SK-N-SH treated with all-trans-retinoic acid at 6 μM for 48 hours (cell line): ENCODE measurements at regions not wholly inside any gene's neighbourhood (a gene's known extent, or its start where the extent isn't known, plus 50 kb on each side); places are given as distances from the start of the nearest gene placed in this dataset.

Source experiments
- ATAC-seq: fragments of 200-7000 bp; cut with Tn5 transposase; 3 replicates; pipeline ENCODE4 v1.9.1; 2020; ENCODE audit warnings: mild to moderate bottlenecking, moderate library complexity
- ARNTL ChIP-seq: fragments of 450-650 bp; formaldehyde crosslinking; IDR thresholded peaks from 2 replicates; pipeline ENCODE4 v1.5.0; 2020; ENCODE audit warnings: low read depth, mild to moderate bottlenecking, moderate library complexity, borderline replicate concordance
- BACH2 ChIP-seq: fragments of 250-450 bp; sonication (Bioruptor Pico); IDR thresholded peaks from 2 replicates; pipeline ENCODE4 v1.9.0; 2021; ENCODE audit warnings: mild to moderate bottlenecking, borderline replicate concordance
- CSDC2 ChIP-seq: fragments of 250-450 bp; sonication (Bioruptor Pico); IDR thresholded peaks from 2 replicates; pipeline ENCODE4 v1.5.0; 2020; ENCODE audit warnings: mild to moderate bottlenecking, moderate library complexity
- ESRRG ChIP-seq: fragments of 250-450 bp; sonication (Bioruptor Pico); IDR thresholded peaks from 2 replicates; pipeline ENCODE4 v1.6.1; 2021; ENCODE audit warnings: mild to moderate bottlenecking
- GLIS3 ChIP-seq: fragments of 250-450 bp; sonication (Bioruptor Pico); IDR thresholded peaks from 2 replicates; pipeline ENCODE4 v1.5.0; 2020; ENCODE audit warnings: mild to moderate bottlenecking, moderate library complexity
- ISL1 ChIP-seq: fragments of 250-450 bp; sonication (Bioruptor Pico); IDR thresholded peaks from 2 replicates; pipeline ENCODE4 v2.1.2; 2022; ENCODE audit warnings: mild to moderate bottlenecking, moderate library complexity
- OSR1 ChIP-seq: fragments of 250-450 bp; sonication (Bioruptor Pico); IDR thresholded peaks from 2 replicates; pipeline ENCODE4 v1.8.0; 2022; ENCODE audit warnings: moderate library complexity, mild to moderate bottlenecking, inconsistent platforms
- PPARA ChIP-seq: fragments of 250-450 bp; sonication (Bioruptor Pico); IDR thresholded peaks from 2 replicates; pipeline ENCODE4 v1.5.0; 2020; ENCODE audit warnings: mild to moderate bottlenecking, borderline replicate concordance
- RARB ChIP-seq: fragments of 250-450 bp; sonication (Bioruptor Pico); IDR thresholded peaks from 2 replicates; pipeline ENCODE4 v1.8.0; 2021; ENCODE audit warnings: mild to moderate bottlenecking, moderate library complexity
- SNAI2 ChIP-seq: fragments of 250-450 bp; sonication (Bioruptor Pico); IDR thresholded peaks from 2 replicates; pipeline ENCODE4 v1.5.0; 2020; ENCODE audit warnings: mild to moderate bottlenecking, moderate library complexity
- TCF4 ChIP-seq: fragments of 250-450 bp; sonication (Bioruptor Pico); IDR thresholded peaks from 2 replicates; pipeline ENCODE4 v1.8.0; 2021; ENCODE audit warnings: mild to moderate bottlenecking, moderate library complexity, borderline replicate concordance
- TOX ChIP-seq: fragments of 250-450 bp; sonication (Bioruptor Pico); IDR thresholded peaks from 2 replicates; pipeline ENCODE4 v1.8.0; 2021; ENCODE audit warnings: mild to moderate bottlenecking, moderate library complexity, borderline replicate concordance
- ZC3H10 ChIP-seq: fragments of 250-450 bp; sonication (Bioruptor Pico); IDR thresholded peaks from 2 replicates; pipeline ENCODE4 v1.5.1; 2021; ENCODE audit warnings: mild to moderate bottlenecking, moderate library complexity
- ZFP3 ChIP-seq: fragments of 250-450 bp; sonication (Bioruptor Pico); IDR thresholded peaks from 2 replicates; pipeline ENCODE4 v1.5.0; 2020; ENCODE audit warnings: mild to moderate bottlenecking, moderate library complexity
- ZNF565 ChIP-seq: fragments of 450-650 bp; formaldehyde crosslinking; conservative IDR thresholded peaks from 2 replicates; pipeline ENCODE4 v1.5.0; 2020; ENCODE audit warnings: low read depth, mild to moderate bottlenecking, moderate library complexity
- ZNF70 ChIP-seq: fragments of 450-650 bp; formaldehyde crosslinking; IDR thresholded peaks from 2 replicates; pipeline ENCODE4 v1.5.0; 2020; ENCODE audit warnings: mild to moderate bottlenecking, moderate library complexity
- ZNF8 ChIP-seq: fragments of 450-650 bp; formaldehyde crosslinking; IDR thresholded peaks from 2 replicates; pipeline ENCODE4 v1.5.0; 2020; ENCODE audit warnings: mild to moderate bottlenecking, moderate library complexity
- TF ChIP-seq, protein P1 (sequence below): fragments of 250-450 bp; sonication (Bioruptor Pico); IDR thresholded peaks from 2 replicates; pipeline ENCODE4 v1.5.0; 2020; ENCODE audit warnings: mild to moderate bottlenecking, moderate library complexity
- TF ChIP-seq, protein P2 (sequence below): fragments of 250-450 bp; sonication (Bioruptor Pico); IDR thresholded peaks from 2 replicates; pipeline ENCODE4 v1.8.0; 2021; ENCODE audit warnings: low read depth, mild to moderate bottlenecking, moderate library complexity, borderline replicate concordance
- TF ChIP-seq, protein P3 (sequence below): fragments of 250-450 bp; sonication (Bioruptor Pico); IDR thresholded peaks from 2 replicates; pipeline ENCODE4 v1.5.1; 2021; ENCODE audit warnings: mild to moderate bottlenecking, moderate library complexity
- TF ChIP-seq, protein P4 (sequence below): fragments of 250-450 bp; sonication (Bioruptor Pico); IDR thresholded peaks from 2 replicates; pipeline ENCODE4 v1.5.1; 2020; ENCODE audit warnings: low read depth, mild to moderate bottlenecking, moderate library complexity
- TF ChIP-seq, protein P5 (sequence below): fragments of 250-450 bp; sonication (Bioruptor Pico); IDR thresholded peaks from 2 replicates; pipeline ENCODE4 v1.8.0; 2020; ENCODE audit warnings: mild to moderate bottlenecking, moderate library complexity, borderline replicate concordance

DNA sequence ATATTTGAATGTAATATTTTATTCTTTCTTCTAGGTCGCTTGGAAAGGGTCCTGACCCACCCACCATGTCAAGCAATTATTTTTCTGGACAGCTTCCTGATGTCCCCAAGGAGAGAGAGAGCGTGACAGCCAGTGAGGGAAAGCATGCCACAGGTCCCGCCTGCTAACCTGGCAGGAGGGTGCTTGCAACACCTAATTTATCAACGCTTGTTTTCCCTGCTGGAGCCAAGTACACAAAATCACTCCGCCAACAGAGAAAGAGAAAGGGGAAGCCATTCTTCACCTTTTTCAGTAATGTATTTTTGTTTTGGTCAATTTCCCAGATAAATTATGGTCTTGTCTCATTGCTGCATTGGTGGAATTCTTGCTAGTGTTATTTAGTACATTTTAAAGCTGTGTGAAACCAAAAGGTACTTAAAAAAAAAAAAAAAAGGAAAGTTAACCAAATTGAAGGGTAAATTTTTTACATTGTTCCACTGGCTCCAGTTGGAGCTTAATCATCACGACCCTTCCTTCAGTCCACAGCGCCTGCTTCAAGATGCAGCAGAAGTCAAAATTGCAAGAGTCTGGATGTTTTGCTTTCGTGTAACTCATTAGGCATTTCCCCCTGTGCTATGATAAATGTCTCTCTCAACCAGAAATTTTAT lies 88.5 kb upstream of the COPS8 start:
- TF ChIP-seq, protein P1, sequence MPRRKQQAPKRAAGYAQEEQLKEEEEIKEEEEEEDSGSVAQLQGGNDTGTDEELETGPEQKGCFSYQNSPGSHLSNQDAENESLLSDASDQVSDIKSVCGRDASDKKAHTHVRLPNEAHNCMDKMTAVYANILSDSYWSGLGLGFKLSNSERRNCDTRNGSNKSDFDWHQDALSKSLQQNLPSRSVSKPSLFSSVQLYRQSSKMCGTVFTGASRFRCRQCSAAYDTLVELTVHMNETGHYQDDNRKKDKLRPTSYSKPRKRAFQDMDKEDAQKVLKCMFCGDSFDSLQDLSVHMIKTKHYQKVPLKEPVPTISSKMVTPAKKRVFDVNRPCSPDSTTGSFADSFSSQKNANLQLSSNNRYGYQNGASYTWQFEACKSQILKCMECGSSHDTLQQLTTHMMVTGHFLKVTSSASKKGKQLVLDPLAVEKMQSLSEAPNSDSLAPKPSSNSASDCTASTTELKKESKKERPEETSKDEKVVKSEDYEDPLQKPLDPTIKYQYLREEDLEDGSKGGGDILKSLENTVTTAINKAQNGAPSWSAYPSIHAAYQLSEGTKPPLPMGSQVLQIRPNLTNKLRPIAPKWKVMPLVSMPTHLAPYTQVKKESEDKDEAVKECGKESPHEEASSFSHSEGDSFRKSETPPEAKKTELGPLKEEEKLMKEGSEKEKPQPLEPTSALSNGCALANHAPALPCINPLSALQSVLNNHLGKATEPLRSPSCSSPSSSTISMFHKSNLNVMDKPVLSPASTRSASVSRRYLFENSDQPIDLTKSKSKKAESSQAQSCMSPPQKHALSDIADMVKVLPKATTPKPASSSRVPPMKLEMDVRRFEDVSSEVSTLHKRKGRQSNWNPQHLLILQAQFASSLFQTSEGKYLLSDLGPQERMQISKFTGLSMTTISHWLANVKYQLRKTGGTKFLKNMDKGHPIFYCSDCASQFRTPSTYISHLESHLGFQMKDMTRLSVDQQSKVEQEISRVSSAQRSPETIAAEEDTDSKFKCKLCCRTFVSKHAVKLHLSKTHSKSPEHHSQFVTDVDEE (CRISPR knock-in tag): no peak
- no peak for TF ChIP-seq ZNF70
- no peak for TF ChIP-seq ARNTL (CRISPR knock-in tag)
- TF ChIP-seq, protein P2, sequence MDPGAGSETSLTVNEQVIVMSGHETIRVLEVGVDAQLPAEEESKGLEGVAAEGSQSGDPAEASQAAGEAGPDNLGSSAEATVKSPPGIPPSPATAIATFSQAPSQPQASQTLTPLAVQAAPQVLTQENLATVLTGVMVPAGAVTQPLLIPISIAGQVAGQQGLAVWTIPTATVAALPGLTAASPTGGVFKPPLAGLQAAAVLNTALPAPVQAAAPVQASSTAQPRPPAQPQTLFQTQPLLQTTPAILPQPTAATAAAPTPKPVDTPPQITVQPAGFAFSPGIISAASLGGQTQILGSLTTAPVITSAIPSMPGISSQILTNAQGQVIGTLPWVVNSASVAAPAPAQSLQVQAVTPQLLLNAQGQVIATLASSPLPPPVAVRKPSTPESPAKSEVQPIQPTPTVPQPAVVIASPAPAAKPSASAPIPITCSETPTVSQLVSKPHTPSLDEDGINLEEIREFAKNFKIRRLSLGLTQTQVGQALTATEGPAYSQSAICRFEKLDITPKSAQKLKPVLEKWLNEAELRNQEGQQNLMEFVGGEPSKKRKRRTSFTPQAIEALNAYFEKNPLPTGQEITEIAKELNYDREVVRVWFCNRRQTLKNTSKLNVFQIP: no peak
- no peak for TF ChIP-seq BACH2 (CRISPR knock-in tag)
- no peak for TF ChIP-seq ZC3H10 (CRISPR knock-in tag)
- TF ChIP-seq, protein P3, sequence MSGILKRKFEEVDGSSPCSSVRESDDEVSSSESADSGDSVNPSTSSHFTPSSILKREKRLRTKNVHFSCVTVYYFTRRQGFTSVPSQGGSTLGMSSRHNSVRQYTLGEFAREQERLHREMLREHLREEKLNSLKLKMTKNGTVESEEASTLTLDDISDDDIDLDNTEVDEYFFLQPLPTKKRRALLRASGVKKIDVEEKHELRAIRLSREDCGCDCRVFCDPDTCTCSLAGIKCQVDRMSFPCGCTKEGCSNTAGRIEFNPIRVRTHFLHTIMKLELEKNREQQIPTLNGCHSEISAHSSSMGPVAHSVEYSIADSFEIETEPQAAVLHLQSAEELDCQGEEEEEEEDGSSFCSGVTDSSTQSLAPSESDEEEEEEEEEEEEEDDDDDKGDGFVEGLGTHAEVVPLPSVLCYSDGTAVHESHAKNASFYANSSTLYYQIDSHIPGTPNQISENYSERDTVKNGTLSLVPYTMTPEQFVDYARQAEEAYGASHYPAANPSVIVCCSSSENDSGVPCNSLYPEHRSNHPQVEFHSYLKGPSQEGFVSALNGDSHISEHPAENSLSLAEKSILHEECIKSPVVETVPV (CRISPR knock-in tag): no peak
- TF ChIP-seq TOX (CRISPR knock-in tag): no peak
- TF ChIP-seq ZNF565 (CRISPR knock-in tag): no peak
- no peak for TF ChIP-seq ESRRG
- TF ChIP-seq ZFP3: no peak
- TF ChIP-seq SNAI2: no peak
- no peak for TF ChIP-seq ISL1 (CRISPR knock-in tag)
- TF ChIP-seq, protein P4, sequence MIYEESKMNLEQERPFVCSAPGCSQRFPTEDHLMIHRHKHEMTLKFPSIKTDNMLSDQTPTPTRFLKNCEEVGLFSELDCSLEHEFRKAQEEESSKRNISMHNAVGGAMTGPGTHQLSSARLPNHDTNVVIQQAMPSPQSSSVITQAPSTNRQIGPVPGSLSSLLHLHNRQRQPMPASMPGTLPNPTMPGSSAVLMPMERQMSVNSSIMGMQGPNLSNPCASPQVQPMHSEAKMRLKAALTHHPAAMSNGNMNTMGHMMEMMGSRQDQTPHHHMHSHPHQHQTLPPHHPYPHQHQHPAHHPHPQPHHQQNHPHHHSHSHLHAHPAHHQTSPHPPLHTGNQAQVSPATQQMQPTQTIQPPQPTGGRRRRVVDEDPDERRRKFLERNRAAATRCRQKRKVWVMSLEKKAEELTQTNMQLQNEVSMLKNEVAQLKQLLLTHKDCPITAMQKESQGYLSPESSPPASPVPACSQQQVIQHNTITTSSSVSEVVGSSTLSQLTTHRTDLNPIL (CRISPR knock-in tag): no peak
- no peak for TF ChIP-seq RARB (CRISPR knock-in tag)
- TF ChIP-seq CSDC2 (CRISPR knock-in tag): no peak
- TF ChIP-seq, protein P5, sequence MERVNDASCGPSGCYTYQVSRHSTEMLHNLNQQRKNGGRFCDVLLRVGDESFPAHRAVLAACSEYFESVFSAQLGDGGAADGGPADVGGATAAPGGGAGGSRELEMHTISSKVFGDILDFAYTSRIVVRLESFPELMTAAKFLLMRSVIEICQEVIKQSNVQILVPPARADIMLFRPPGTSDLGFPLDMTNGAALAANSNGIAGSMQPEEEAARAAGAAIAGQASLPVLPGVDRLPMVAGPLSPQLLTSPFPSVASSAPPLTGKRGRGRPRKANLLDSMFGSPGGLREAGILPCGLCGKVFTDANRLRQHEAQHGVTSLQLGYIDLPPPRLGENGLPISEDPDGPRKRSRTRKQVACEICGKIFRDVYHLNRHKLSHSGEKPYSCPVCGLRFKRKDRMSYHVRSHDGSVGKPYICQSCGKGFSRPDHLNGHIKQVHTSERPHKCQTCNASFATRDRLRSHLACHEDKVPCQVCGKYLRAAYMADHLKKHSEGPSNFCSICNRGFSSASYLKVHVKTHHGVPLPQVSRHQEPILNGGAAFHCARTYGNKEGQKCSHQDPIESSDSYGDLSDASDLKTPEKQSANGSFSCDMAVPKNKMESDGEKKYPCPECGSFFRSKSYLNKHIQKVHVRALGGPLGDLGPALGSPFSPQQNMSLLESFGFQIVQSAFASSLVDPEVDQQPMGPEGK: no peak
- TF ChIP-seq ZNF8 (CRISPR knock-in tag): no peak
- ATAC-seq: no peak

DNA sequence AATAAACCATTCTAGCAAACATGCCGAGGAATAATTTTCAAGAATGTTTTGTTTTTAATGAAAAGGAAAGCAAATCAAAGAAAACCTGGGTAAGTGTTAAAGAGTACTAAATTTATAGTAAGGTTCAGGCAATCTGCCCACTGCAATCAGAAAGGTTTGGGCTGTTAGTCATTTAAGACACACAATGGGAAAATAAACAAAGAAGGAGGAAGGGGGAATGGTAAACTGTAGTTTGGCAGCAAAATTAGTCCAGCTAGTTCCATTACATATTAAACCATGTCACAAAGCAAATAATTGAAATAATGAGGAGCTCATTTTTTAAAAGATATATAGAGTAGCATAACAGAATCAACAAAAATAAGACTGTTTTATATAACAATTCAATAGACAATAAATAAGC lies 87.5 kb upstream of the COPS8 start:
- ATAC-seq: no peak
- TF ChIP-seq TCF4 (CRISPR knock-in tag) (no peak), SNAI2 (no peak), ISL1 (CRISPR knock-in tag) (no peak), ESRRG (no peak), ZFP3 (no peak), ZNF70 (no peak), TOX (CRISPR knock-in tag) (no peak), CSDC2 (CRISPR knock-in tag) (no peak)

DNA sequence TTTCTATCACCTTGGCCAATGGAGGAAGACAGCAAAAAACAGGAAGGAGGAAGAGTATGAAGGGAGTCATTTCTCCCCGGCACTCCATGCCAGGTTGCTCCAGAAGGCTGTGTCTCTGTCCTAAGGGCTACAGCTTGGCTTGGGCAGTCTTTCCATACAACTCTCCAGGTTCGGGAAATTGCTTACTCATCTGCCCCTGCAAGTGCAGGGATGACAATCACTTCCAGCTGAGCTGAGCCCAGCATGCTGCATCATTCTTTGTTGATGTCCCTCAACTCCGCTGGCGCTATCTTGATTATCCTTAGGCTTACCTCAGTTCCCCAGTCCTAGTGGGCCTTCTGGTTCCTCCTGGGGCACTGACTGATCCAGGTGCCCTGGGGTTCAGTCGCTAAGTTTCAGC lies 86.9 kb upstream of the COPS8 start:
- no peak for ATAC-seq
- TF ChIP-seq ZNF8 (CRISPR knock-in tag) (no peak), PPARA (CRISPR knock-in tag) (no peak), ESRRG (no peak), ISL1 (CRISPR knock-in tag) (no peak), BACH2 (CRISPR knock-in tag) (no peak), GLIS3 (no peak), OSR1 (CRISPR knock-in tag) (no peak), TCF4 (CRISPR knock-in tag) (no peak), RARB (CRISPR knock-in tag) (no peak), SNAI2 (no peak), CSDC2 (CRISPR knock-in tag) (no peak)
- TF ChIP-seq, protein P1 (CRISPR knock-in tag): no peak
- TF ChIP-seq, protein P5: no peak
